Epithelial cell of proximal tubule (primary cell): ENCODE measurements at regions not wholly inside any gene's neighbourhood (a gene's known extent, or its start where the extent isn't known, plus 50 kb on each side); places are given as distances from the start of the nearest gene placed in this dataset.

Experiments
- DNase-seq: peaks from one replicate; pipeline ENCODE4 v3.0.0-alpha.2; 2011; ENCODE audit warnings: low read depth
- H3K4me3 ChIP-seq: 2 replicates; pipeline ENCODE4 v1.5.1; 2011; ENCODE audit warnings: low read depth, mild to moderate bottlenecking, low read length
- CTCF ChIP-seq: conservative IDR thresholded peaks from 2 replicates; pipeline ENCODE4 v1.5.1; 2012; ENCODE audit warnings: low read depth, mild to moderate bottlenecking, low read length

GRCh38 chr7:9250876-9251275 is 817.5 kb downstream of the NXPH1 start:
- no peak overlapping the region for H3K4me3 ChIP-seq
- no peak for TF ChIP-seq CTCF
- DNase-seq, result no peak

- no peak for TF ChIP-seq CTCF
- DNase-seq, result no peak
- H3K4me3 ChIP-seq, result no peak overlapping the region
Observed at GRCh38 chr7:9264395-9264794, 831.0 kb downstream of the NXPH1 start.

DNA sequence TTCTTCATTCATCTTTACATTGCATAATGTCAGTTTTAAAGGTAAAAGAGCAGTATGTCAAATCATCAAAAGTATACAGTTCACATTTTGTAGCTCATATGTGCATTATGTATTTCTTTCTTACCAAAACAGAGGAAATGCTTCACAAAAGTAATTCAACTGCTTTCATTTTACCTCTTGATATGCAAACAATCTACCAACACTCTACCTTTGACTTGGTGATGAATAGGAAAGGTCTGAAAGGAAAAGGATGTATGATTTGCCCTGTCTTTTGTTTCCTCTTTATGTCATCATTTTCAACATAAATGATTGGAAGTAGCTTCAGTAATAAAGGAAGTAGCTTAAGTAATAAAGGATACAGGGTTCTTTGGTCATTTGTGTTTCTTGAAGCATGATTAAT is 846.7 kb downstream of the NXPH1 start:
- DNase-seq, result no peak
- no peak overlapping the region for H3K4me3 ChIP-seq
- no peak for TF ChIP-seq CTCF

GRCh38 chr7:9283246-9283645 is 849.8 kb downstream of the NXPH1 start:
- DNase-seq, result no peak
- H3K4me3 ChIP-seq, result no peak overlapping the region
- no peak for TF ChIP-seq CTCF

- TF ChIP-seq CTCF, result no peak
- no peak overlapping the region for H3K4me3 ChIP-seq
- no peak for DNase-seq
Observed at GRCh38 chr7:9302436-9302835, 869.0 kb downstream of the NXPH1 start.

GRCh38 chr7:9307131-9307530 is 873.7 kb downstream of the NXPH1 start:
- no peak for TF ChIP-seq CTCF
- DNase-seq, result no peak
- H3K4me3 ChIP-seq, result no peak overlapping the region

GRCh38 chr7:9324513-9324912 is 891.1 kb downstream of the NXPH1 start:
- H3K4me3 ChIP-seq, result no peak overlapping the region

More at GRCh38 chr7:9324513-9324912, 891.1 kb downstream of the NXPH1 start:
- DNase-seq, result no peak
- no peak for TF ChIP-seq CTCF
